T1000 (cell line): ENCODE measurements at regions not wholly inside any gene's neighbourhood (a gene's known extent, or its start where the extent isn't known, plus 50 kb on each side); places are given as distances from the start of the nearest gene placed in this dataset.
"Not testable (repeated sequence)": the region's sequence is repeated elsewhere in the genome, so short reads cannot be mapped to it uniquely, and the experiment has no call there.

Experiments used
- DNase-seq: peaks from one replicate; lab custom pipeline; 2025; ENCODE audit warnings: mixed read lengths; lab: John Stamatoyannopoulos, UW

- DNase-seq = no peak
These were observed 273.1 kb upstream of the DAB2 start for GRCh38 chr5:39697881-39698280.

- DNase-seq = no peak
These were observed 272.1 kb upstream of the DAB2 start for GRCh38 chr5:39696672-39697398.

- no peak for DNase-seq
These were observed 267.2 kb upstream of the DAB2 start for GRCh38 chr5:39691993-39692392.

- no peak for DNase-seq
These were observed 266.4 kb upstream of the DAB2 start for GRCh38 chr5:39691136-39691535.

- no peak for DNase-seq
These were observed 265.1 kb upstream of the DAB2 start for GRCh38 chr5:39689919-39690318.

- not testable (repeated sequence) for DNase-seq
These were observed 263.1 kb upstream of the DAB2 start for GRCh38 chr5:39687924-39688323.

- no peak for DNase-seq
These were observed 255.4 kb upstream of the DAB2 start for GRCh38 chr5:39680213-39680612.

- no peak for DNase-seq
These were observed 253.8 kb upstream of the DAB2 start for GRCh38 chr5:39678534-39678933.

- DNase-seq = no peak
These were observed 250.9 kb upstream of the DAB2 start for GRCh38 chr5:39675676-39676075.

GRCh38 chr5:39674209-39675082 lies 249.7 kb upstream of the DAB2 start:
- DNase-seq = no peak

GRCh38 chr5:39671561-39671961 lies 246.8 kb upstream of the DAB2 start:
- DNase-seq = no peak

GRCh38 chr5:39670955-39671354 lies 246.2 kb upstream of the DAB2 start:
- no peak for DNase-seq

- no peak for DNase-seq
These were observed 245.6 kb upstream of the DAB2 start for GRCh38 chr5:39670391-39670790.

GRCh38 chr5:39668980-39669379 lies 244.2 kb upstream of the DAB2 start:
- DNase-seq = no peak

- no peak for DNase-seq
These were observed 240.5 kb upstream of the DAB2 start for GRCh38 chr5:39665328-39665727.

- no peak for DNase-seq
These were observed 238.2 kb upstream of the DAB2 start for GRCh38 chr5:39662945-39663344.

- DNase-seq = no peak
These were observed 236.4 kb upstream of the DAB2 start for GRCh38 chr5:39661026-39661779.

GRCh38 chr5:39660020-39660419 lies 235.2 kb upstream of the DAB2 start:
- DNase-seq = no peak

- no peak for DNase-seq
These were observed 234.1 kb upstream of the DAB2 start for GRCh38 chr5:39658866-39659265.

GRCh38 chr5:39657943-39658342 lies 233.2 kb upstream of the DAB2 start:
- no peak for DNase-seq

- no peak for DNase-seq
These were observed 231.8 kb upstream of the DAB2 start for GRCh38 chr5:39656600-39656999.

- no peak for DNase-seq
These were observed 229.9 kb upstream of the DAB2 start for GRCh38 chr5:39654715-39655114.

GRCh38 chr5:39652481-39652880 lies 227.7 kb upstream of the DAB2 start:
- not testable (repeated sequence) for DNase-seq
